ENCODE measurements at regions not wholly inside any gene's neighbourhood (a gene's known extent, or its start where the extent isn't known, plus 50 kb on each side); places are given as distances from the start of the nearest gene placed in this dataset.

GRCh38 chr14:43697003-43697402, 810.1 kb downstream of the FSCB start:
- no peak for DNase-seq (ENCODE audit: low spot score in 2 of 2)
- intact Hi-C loops (cut with DNase I; ENCODE audit: low total_unique reads): no loop called here
- WGBS, 2 donors: 86 to 92% methylated on average over 1 of the region's 1 CpG
- H3K4me3 ChIP-seq (ENCODE audit: low read depth, poor library complexity, severe bottlenecking): no peak overlapping the region
- no peak for TF ChIP-seq CTCF (IDR thresholded peaks at IDR 0.05)
- no peak for TF ChIP-seq POLR2A (IDR thresholded peaks at IDR 0.05)

GRCh38 chr14:43692706-43693105, 814.4 kb downstream of the FSCB start:
- intact Hi-C loops (cut with DNase I; ENCODE audit: low total_unique reads): no loop called here
- 50 to 73% methylated on average over 1 of the region's 1 CpG for WGBS, 2 donors
- H3K4me3 ChIP-seq (ENCODE audit: low read depth, poor library complexity, severe bottlenecking): no peak overlapping the region
- TF ChIP-seq CTCF (IDR thresholded peaks at IDR 0.05) (no peak), POLR2A (IDR thresholded peaks at IDR 0.05) (no peak)
- DNase-seq (ENCODE audit: low spot score in 2 of 2): no peak

GRCh38 chr14:43687921-43688320, 819.2 kb downstream of the FSCB start:
- DNase-seq (ENCODE audit: low spot score in 2 of 2): no peak
- intact Hi-C loops (cut with DNase I; ENCODE audit: low total_unique reads): no loop called here
- TF ChIP-seq CTCF (IDR thresholded peaks at IDR 0.05) (no peak), POLR2A (IDR thresholded peaks at IDR 0.05) (no peak)
- whole genome bisulfite sequencing, 2 donors: 28 to 32% methylated on average over 3 of the region's 3 CpGs
- H3K4me3 ChIP-seq (ENCODE audit: low read depth, poor library complexity, severe bottlenecking): no peak overlapping the region

- 34 to 54% methylated on average over 1 of the region's 1 CpG for WGBS, 2 donors
- intact Hi-C loops (cut with DNase I; ENCODE audit: low total_unique reads): no loop called here
Observed at GRCh38 chr14:43677581-43677980, 829.5 kb downstream of the FSCB start.

GRCh38 chr14:43674273-43674672, 832.8 kb downstream of the FSCB start:
- 86 to 91% methylated on average over 2 of the region's 2 CpGs for WGBS, 2 donors
- H3K4me3 ChIP-seq (ENCODE audit: low read depth, poor library complexity, severe bottlenecking): no peak overlapping the region
- DNase-seq (ENCODE audit: low spot score in 2 of 2): no peak
- intact Hi-C loops (cut with DNase I; ENCODE audit: low total_unique reads): no loop called here
- TF ChIP-seq POLR2A (IDR thresholded peaks at IDR 0.05) (no peak), CTCF (IDR thresholded peaks at IDR 0.05) (no peak)

More at GRCh38 chr14:43677581-43677980, 829.5 kb downstream of the FSCB start:
- no peak overlapping the region for H3K4me3 ChIP-seq (ENCODE audit: low read depth, poor library complexity, severe bottlenecking)
- DNase-seq (ENCODE audit: low spot score in 2 of 2): no peak
- TF ChIP-seq POLR2A (IDR thresholded peaks at IDR 0.05): no peak
- TF ChIP-seq CTCF (IDR thresholded peaks at IDR 0.05): no peak

- TF ChIP-seq POLR2A (IDR thresholded peaks at IDR 0.05) (no peak), CTCF (IDR thresholded peaks at IDR 0.05) (no peak)
- 72% methylated on average over 3 of the region's 3 CpGs for WGBS, 2 donors
- intact Hi-C loops (cut with DNase I; ENCODE audit: low total_unique reads): no loop called here
- no peak overlapping the region for H3K4me3 ChIP-seq (ENCODE audit: low read depth, poor library complexity, severe bottlenecking)
- no peak for DNase-seq (ENCODE audit: low spot score in 2 of 2)
Observed at GRCh38 chr14:43671716-43672485, 835.2 kb downstream of the FSCB start.

Data from lower leg skin (tissue), 4 donors.